ENCODE measurements at regions not wholly inside any gene's neighbourhood (a gene's known extent, or its start where the extent isn't known, plus 50 kb on each side); places are given as distances from the start of the nearest gene placed in this dataset.
"Not testable (repeated sequence)": the region's sequence is repeated elsewhere in the genome, so short reads cannot be mapped to it uniquely, and the experiment has no call there.

DNA sequence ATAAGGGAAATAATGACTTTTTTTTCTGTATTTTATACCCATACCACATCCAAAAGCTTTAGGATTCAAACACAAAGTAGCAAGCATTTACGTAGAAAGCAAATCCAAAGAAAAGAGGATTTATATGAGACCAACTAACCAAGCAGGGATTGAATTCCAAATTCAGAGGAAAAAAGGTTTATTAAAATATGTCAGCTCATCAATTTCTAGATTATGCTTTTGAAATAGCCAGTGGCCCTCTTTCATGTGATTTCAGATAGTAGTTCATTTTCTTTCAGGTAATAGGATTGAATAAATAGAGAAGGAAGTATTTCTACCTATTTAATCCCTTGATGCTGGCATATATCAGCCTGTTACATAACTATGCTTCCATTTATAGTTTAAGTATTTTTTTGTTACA is 1392.7 kb downstream of the KHDRBS2 start:
- TF ChIP-seq, protein P1, sequence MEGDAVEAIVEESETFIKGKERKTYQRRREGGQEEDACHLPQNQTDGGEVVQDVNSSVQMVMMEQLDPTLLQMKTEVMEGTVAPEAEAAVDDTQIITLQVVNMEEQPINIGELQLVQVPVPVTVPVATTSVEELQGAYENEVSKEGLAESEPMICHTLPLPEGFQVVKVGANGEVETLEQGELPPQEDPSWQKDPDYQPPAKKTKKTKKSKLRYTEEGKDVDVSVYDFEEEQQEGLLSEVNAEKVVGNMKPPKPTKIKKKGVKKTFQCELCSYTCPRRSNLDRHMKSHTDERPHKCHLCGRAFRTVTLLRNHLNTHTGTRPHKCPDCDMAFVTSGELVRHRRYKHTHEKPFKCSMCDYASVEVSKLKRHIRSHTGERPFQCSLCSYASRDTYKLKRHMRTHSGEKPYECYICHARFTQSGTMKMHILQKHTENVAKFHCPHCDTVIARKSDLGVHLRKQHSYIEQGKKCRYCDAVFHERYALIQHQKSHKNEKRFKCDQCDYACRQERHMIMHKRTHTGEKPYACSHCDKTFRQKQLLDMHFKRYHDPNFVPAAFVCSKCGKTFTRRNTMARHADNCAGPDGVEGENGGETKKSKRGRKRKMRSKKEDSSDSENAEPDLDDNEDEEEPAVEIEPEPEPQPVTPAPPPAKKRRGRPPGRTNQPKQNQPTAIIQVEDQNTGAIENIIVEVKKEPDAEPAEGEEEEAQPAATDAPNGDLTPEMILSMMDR (IDR thresholded peaks at IDR 0.05), result not testable (repeated sequence)
- TF ChIP-seq POLR2A (IDR thresholded peaks at IDR 0.05), result not testable (repeated sequence)
